B cell (primary cell): ENCODE measurements at regions not wholly inside any gene's neighbourhood (a gene's known extent, or its start where the extent isn't known, plus 50 kb on each side); places are given as distances from the start of the nearest gene placed in this dataset.

Experiments
- EZH2 ChIP-seq: IDR thresholded peaks from 2 replicates; pipeline ENCODE4 v1.6.1; 2012; ENCODE audit warnings: borderline replicate concordance, low read depth, mild to moderate bottlenecking, moderate library complexity, low read length; ENCODE audit not compliant: insufficient read depth, poor library complexity, severe bottlenecking
- TF ChIP-seq, protein P1 (sequence below): fragments of 200-600 bp; IDR thresholded peaks from one replicate; pipeline ENCODE4 v1.8.0; 2022; ENCODE audit warnings: antibody characterized with exemption, mild to moderate bottlenecking

DNA sequence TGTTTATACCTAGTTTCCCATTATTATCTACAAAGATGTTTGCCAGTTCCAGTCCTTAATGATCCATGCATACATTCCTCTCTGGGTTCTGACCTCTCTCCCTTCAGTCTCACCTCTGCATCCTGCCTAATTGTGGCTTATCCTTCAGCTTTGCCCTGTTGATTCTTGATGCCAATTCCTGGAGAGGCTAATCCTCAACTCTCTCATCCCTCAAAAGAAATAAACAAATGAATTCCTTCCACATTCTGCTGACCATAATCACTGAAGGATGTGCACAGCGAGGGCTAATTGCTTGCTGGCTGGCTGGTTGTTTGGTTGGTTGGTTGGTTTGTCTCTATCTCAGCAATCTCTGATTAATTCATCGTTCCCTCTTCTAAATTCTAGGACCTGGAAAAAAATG, 113.8 kb downstream of the IRS2 start:
- TF ChIP-seq, protein P1, sequence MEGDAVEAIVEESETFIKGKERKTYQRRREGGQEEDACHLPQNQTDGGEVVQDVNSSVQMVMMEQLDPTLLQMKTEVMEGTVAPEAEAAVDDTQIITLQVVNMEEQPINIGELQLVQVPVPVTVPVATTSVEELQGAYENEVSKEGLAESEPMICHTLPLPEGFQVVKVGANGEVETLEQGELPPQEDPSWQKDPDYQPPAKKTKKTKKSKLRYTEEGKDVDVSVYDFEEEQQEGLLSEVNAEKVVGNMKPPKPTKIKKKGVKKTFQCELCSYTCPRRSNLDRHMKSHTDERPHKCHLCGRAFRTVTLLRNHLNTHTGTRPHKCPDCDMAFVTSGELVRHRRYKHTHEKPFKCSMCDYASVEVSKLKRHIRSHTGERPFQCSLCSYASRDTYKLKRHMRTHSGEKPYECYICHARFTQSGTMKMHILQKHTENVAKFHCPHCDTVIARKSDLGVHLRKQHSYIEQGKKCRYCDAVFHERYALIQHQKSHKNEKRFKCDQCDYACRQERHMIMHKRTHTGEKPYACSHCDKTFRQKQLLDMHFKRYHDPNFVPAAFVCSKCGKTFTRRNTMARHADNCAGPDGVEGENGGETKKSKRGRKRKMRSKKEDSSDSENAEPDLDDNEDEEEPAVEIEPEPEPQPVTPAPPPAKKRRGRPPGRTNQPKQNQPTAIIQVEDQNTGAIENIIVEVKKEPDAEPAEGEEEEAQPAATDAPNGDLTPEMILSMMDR: no peak
- no peak for TF ChIP-seq EZH2
